OCI-LY1 (cell line): ENCODE measurements at regions not wholly inside any gene's neighbourhood (a gene's known extent, or its start where the extent isn't known, plus 50 kb on each side); places are given as distances from the start of the nearest gene placed in this dataset.

Source experiments
- H2AFZ ChIP-seq: fragments of 200-600 bp; sonication (generic), shearing (Covaris generic); 2 replicates; pipeline ENCODE4 v1.6.0; 2014; ENCODE audit warnings: antibody characterized with exemption, mild to moderate bottlenecking, low read length
- H3F3A ChIP-seq: fragments of 200-600 bp; sonication (generic), shearing (Covaris generic); 2 replicates; pipeline ENCODE4 v1.6.0; 2014; ENCODE audit warnings: mild to moderate bottlenecking, antibody characterized with exemption, low read length, moderate library complexity; ENCODE audit not compliant: insufficient read depth
- H3K27ac ChIP-seq: fragments of 200-600 bp; sonication (generic); 2 replicates; pipeline ENCODE4 v1.5.1; 2014; ENCODE audit warnings: low read length, mixed run types, mild to moderate bottlenecking, low read depth; ENCODE audit not compliant: poor library complexity, severe bottlenecking
- H3K27me3 ChIP-seq: fragments of 200-600 bp; sonication (generic); 2 replicates; pipeline ENCODE4 v1.6.0; 2014; ENCODE audit warnings: antibody characterized with exemption, mild to moderate bottlenecking, low read length, moderate library complexity; ENCODE audit not compliant: insufficient read depth
- H3K36me3 ChIP-seq: fragments of 200-600 bp; sonication (generic); 2 replicates; pipeline ENCODE4 v1.6.1; 2014; ENCODE audit warnings: mild to moderate bottlenecking, antibody characterized with exemption, low read length, moderate library complexity, mixed read lengths; ENCODE audit not compliant: insufficient read depth
- H3K4me1 ChIP-seq: fragments of 200-600 bp; sonication (generic); 2 replicates; pipeline ENCODE4 v1.5.1; 2014; ENCODE audit warnings: mild to moderate bottlenecking, low read length, moderate library complexity; ENCODE audit not compliant: insufficient read depth, severe bottlenecking
- H3K4me2 ChIP-seq: fragments of 200-600 bp; sonication (generic), shearing (Covaris generic); 2 replicates; pipeline ENCODE4 v1.6.1; 2014; ENCODE audit warnings: low read length
- H3K4me3 ChIP-seq: fragments of 200-600 bp; sonication (generic); 2 replicates; pipeline ENCODE4 v1.5.1; 2014; ENCODE audit warnings: low read length, low read depth, mild to moderate bottlenecking, mixed read lengths; ENCODE audit not compliant: poor library complexity, severe bottlenecking
- H3K79me2 ChIP-seq: fragments of 200-600 bp; shearing (Covaris generic); 2 replicates; pipeline ENCODE4 v1.6.1; 2016; ENCODE audit warnings: mixed run types, low read length, mixed read lengths; ENCODE audit not compliant: insufficient read depth
- H3K9ac ChIP-seq: fragments of 200-600 bp; sonication (generic), shearing (Covaris generic); 2 replicates; pipeline ENCODE4 v1.6.1; 2014; ENCODE audit warnings: mild to moderate bottlenecking, low read length, mixed read lengths
- H3K9me2 ChIP-seq: fragments of 200-600 bp; sonication (generic), shearing (Covaris generic); 2 replicates; pipeline ENCODE4 v1.6.1; 2014; ENCODE audit warnings: low read depth, mild to moderate bottlenecking, low read length, mixed read lengths
- H3K9me3 ChIP-seq: fragments of 200-600 bp; shearing (Covaris generic); 2 replicates; pipeline ENCODE4 v1.6.1; 2014; ENCODE audit warnings: low read length, mixed read lengths
- H4K20me1 ChIP-seq: fragments of 200-600 bp; sonication (generic), shearing (Covaris generic); 2 replicates; pipeline ENCODE4 v1.6.0; 2016; ENCODE audit warnings: mild to moderate bottlenecking, low read length; ENCODE audit not compliant: insufficient read depth
- EZH2 ChIP-seq: fragments of 200-600 bp; sonication (generic), shearing (Covaris generic); IDR thresholded peaks from 2 replicates; pipeline ENCODE4 v1.8.0; 2017; ENCODE audit warnings: borderline replicate concordance, mixed run types, mild to moderate bottlenecking, antibody characterized with exemption, low read length, moderate library complexity, mixed read lengths
- TF ChIP-seq, protein P1 (sequence below): fragments of 200-600 bp; sonication (generic), shearing (Covaris generic); IDR thresholded peaks from 2 replicates; pipeline ENCODE4 v1.5.1; 2017; ENCODE audit warnings: mild to moderate bottlenecking, antibody characterized with exemption, low read length, moderate library complexity, mixed read lengths

DNA sequence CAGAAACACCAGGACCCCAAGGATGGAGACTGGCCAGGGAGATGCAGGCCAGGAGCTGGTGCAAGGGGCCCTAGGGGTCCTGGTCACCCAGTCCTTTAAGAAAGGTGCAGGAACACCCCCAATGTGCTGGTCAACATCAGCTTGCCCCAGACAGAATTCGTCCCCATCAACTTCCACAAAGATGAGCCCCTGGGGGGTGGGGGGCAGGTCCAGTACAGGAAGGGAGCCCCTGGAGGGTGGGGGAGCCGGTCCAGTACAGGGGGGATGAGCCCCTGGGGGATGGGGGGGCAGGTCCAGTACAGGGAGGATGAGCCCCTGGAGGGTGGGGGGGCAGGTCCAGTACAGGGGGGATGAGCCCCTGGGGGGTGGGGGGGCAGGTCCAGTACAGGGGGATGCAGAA lies 160.7 kb upstream of the SALL3 start:
- H3K9me3 ChIP-seq, result no peaks in the 10 kb centered on the region
- TF ChIP-seq EZH2, result no peak
- TF ChIP-seq, protein P1, sequence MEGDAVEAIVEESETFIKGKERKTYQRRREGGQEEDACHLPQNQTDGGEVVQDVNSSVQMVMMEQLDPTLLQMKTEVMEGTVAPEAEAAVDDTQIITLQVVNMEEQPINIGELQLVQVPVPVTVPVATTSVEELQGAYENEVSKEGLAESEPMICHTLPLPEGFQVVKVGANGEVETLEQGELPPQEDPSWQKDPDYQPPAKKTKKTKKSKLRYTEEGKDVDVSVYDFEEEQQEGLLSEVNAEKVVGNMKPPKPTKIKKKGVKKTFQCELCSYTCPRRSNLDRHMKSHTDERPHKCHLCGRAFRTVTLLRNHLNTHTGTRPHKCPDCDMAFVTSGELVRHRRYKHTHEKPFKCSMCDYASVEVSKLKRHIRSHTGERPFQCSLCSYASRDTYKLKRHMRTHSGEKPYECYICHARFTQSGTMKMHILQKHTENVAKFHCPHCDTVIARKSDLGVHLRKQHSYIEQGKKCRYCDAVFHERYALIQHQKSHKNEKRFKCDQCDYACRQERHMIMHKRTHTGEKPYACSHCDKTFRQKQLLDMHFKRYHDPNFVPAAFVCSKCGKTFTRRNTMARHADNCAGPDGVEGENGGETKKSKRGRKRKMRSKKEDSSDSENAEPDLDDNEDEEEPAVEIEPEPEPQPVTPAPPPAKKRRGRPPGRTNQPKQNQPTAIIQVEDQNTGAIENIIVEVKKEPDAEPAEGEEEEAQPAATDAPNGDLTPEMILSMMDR, result no peak

DNA sequence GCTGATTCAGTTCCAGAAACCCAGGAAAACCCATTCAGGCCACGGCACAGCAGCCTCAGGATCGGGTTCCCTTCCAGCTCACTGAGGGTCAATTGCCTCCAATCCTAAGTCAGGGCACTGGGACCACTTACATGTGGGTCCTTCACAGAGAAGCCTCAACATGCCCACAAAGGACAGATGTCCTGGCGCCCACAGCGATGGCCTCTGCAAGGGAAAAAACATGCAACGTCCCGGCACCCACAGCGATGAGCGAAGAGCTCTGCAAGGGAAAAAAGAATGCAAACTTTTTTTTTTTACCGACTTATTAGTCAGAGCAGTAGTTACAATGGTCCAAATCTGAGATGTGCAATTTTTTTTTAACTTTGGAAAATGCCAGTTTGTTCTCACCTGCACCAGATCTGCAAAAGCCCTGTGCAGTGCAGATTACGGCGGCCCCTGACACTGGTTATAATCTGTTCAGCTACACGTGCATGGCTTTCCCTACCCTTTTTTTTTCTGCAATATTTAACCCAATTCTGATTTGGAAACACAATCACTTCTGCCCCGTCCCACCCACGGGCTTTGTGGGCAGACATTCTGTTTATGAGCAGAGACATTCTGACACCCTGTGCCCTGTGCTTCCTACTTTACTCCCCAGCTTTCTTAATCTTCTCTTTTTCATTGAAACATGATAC lies 159.3 kb upstream of the SALL3 start:
- Histone ChIP-seq H4K20me1 (no peaks in the 10 kb centered on the region), H3K79me2 (no peaks in the 10 kb centered on the region), H3K9ac (no peak overlapping the region), H3F3A (no peaks in the 10 kb centered on the region), H2AFZ (no peak overlapping the region), H3K4me2 (no peak overlapping the region), H3K9me3 (no peaks in the 10 kb centered on the region), H3K4me3 (no peak overlapping the region), H3K9me2 (no peaks in the 10 kb centered on the region), H3K27me3 (no peaks in the 10 kb centered on the region), H3K36me3 (no peaks in the 10 kb centered on the region), H3K27ac (no peak overlapping the region), H3K4me1 (no peaks in the 10 kb centered on the region)
- TF ChIP-seq EZH2, result no peak
- TF ChIP-seq, protein P1, result no peak

More for the DNA sequence above, 160.7 kb upstream of the SALL3 start:
- Histone ChIP-seq H4K20me1 (no peaks in the 10 kb centered on the region), H2AFZ (no peak overlapping the region), H3K27me3 (peaks cover 4% of the 10 kb centered on the region; the same call in 1 of the 2 replicates), H3K4me2 (no peak overlapping the region), H3K4me3 (no peak overlapping the region), H3F3A (no peaks in the 10 kb centered on the region), H3K27ac (no peak overlapping the region), H3K9me2 (no peaks in the 10 kb centered on the region), H3K79me2 (no peaks in the 10 kb centered on the region), H3K9ac (no peak overlapping the region), H3K36me3 (no peaks in the 10 kb centered on the region), H3K4me1 (no peaks in the 10 kb centered on the region)

DNA sequence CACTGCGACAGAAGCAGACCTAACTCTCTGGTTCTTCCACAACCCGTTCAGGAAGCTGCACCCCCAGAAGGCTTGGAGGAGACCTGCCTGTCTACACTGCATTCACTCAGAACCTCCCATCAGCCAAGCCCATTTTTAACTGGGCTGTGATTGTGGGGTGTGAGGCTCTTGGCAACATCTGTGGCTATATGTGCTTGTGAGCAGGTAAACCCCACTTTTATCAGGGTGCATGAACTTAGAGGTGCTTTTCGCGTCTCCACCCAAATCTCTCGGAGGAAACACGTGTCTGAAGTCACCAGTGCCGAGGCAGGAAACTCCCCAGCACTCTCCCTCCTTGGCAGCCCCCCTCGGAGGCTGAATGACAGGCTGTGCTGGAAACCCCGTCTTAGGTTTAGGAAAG lies 158.2 kb upstream of the SALL3 start:
- Histone ChIP-seq H3K79me2 (no peaks in the 10 kb centered on the region), H3K4me1 (no peaks in the 10 kb centered on the region), H3K4me3 (no peak overlapping the region), H3K9me2 (no peaks in the 10 kb centered on the region), H3K9ac (no peak overlapping the region), H2AFZ (no peak overlapping the region), H4K20me1 (no peaks in the 10 kb centered on the region), H3K4me2 (no peak overlapping the region), H3K27me3 (no peaks in the 10 kb centered on the region), H3K9me3 (no peaks in the 10 kb centered on the region), H3F3A (no peaks in the 10 kb centered on the region), H3K36me3 (no peaks in the 10 kb centered on the region), H3K27ac (no peak overlapping the region)
- TF ChIP-seq, protein P1, result no peak
- no peak for TF ChIP-seq EZH2
